ENCODE measurements at regions not wholly inside any gene's neighbourhood (a gene's known extent, or its start where the extent isn't known, plus 50 kb on each side); places are given as distances from the start of the nearest gene placed in this dataset.
"Not testable (repeated sequence)": the region's sequence is repeated elsewhere in the genome, so short reads cannot be mapped to it uniquely, and the experiment has no call there.

DNA sequence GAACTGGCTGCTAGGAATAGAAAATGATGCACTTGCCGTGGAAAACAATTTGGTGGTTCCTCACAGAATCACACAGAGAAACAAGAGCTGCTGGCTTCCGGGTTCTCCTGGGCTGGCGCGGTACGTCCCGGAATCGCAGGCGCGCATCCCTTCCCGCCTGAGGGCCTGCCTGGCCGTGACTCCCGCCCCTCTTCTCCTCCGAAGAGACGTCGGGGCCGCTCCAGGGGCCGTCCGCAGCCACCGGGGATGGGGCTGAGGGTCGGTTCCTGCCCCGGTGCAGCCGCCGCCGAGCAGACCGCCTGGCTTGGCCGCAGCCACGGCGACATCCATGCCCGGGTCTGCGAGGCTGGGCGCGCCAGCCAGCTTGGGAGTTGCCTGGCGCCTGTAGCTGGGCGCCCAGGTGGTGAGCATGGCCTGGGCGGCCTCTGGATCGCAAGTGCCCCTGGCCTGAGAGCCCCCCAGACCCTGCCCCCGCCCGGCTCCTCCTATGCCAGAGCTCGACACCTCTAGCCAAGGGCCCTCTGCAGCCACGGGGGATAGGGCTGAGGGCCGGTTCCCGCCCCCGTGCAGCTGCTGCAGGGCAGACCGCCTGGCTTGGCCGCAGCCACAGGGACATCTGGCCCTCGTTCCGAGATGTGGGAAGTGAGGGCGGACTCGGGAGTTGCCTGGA is 83.9 kb upstream of the ZNG1F start:
- not testable (repeated sequence) for DNase-seq

DNA sequence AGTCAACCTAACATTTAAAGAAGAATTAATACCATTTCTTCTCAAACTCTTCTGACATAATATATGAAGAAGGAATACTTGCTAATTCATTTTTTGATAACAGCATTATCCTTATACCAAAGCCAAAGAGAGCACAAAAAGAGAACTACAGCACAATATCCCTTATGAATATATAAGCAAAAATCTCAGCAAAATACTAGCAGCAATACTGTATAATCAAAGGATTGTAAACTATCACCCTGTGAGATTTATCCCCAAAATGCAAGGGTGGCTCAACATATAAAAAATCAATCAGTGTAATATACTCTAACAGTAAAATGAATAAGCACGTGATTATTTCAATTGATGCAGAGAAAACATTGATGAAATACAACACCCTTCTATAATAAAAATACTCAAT is 81.9 kb upstream of the ZNG1F start:
- DNase-seq: not testable (repeated sequence)

DNA sequence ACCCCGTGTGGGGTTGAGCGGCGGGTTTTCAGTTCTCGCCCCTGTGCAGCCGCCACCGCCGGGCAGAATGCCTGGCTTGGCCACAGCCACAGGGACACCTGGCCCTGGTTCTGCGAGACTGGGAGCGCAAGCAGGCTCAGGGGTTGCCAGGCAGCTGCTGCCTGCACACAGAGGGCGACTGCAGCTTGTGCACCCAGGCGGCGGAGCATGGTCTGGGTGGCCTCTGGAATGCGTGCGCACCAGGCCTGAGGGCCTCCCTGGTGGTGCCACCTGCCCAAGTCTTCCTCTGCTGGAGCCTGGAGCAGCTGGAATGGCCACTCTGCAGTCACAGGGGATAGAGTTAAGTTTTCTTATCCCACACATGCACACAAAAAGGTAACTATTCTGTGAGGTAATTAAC is 80.4 kb upstream of the ZNG1F start:
- not testable (repeated sequence) for DNase-seq

GRCh38 chr9:41269054-41269453 is 79.9 kb upstream of the ZNG1F start:
- not testable (repeated sequence) for DNase-seq

GRCh38 chr9:41266602-41267001 is 77.5 kb upstream of the ZNG1F start:
- DNase-seq: not testable (repeated sequence)

GRCh38 chr9:41266000-41266399 is 76.9 kb upstream of the ZNG1F start:
- not testable (repeated sequence) for DNase-seq

GRCh38 chr9:41251973-41252372 is 62.9 kb upstream of the ZNG1F start:
- not testable (repeated sequence) for DNase-seq

- DNase-seq: not testable (repeated sequence)
These were observed 62.0 kb upstream of the ZNG1F start for GRCh38 chr9:41251101-41251500.

DNA sequence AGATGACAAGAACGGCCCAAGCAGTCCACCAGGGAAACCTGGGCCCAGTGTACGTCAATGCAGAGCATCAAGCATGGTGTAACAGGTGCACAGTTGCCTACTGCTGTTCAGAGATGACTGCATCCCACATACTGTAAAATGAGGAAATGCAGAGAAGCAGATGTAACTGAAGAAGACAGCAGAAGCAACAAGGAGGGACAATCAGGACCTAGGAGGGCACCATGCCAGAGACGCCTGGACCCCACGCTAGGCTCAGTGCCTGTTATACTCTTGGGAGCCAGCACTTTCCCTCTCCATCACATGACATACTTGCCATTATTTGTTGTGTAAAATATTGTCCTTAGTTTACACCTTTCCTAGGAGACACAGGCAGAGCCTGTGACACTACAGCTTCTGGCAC is 57.6 kb upstream of the ZNG1F start:
- not testable (repeated sequence) for DNase-seq

Data from NCI-H446 treated with DMSO at 0.1 percent for 48 hours (cell line).